DND-41 (cell line): ENCODE measurements at regions not wholly inside any gene's neighbourhood (a gene's known extent, or its start where the extent isn't known, plus 50 kb on each side); places are given as distances from the start of the nearest gene placed in this dataset.

Experiments used
- ATAC-seq: fragments of 200-7000 bp; cut with Tn5 transposase; 3 replicates; pipeline ENCODE4 v1.9.1; 2021; ENCODE audit warnings: low read depth; ENCODE audit not compliant: insufficient read depth
- DNase-seq: peaks from one replicate; pipeline ENCODE4 v3.0.0-alpha.2; 2020
- H2AFZ ChIP-seq: 2 replicates; pipeline ENCODE4 v1.6.0; 2012; ENCODE audit warnings: low read depth, low read length
- H3K27ac ChIP-seq: 2 replicates; pipeline ENCODE4 v1.5.1; 2012; ENCODE audit warnings: low read length, inconsistent platforms
- H3K27me3 ChIP-seq: fragments of 200-600 bp; sonication (generic); 2 replicates; pipeline ENCODE4 v1.6.0; 2012; ENCODE audit warnings: low read length, mild to moderate bottlenecking, inconsistent platforms; ENCODE audit not compliant: insufficient read depth, poor library complexity
- H3K36me3 ChIP-seq: 2 replicates; pipeline ENCODE4 v1.5.1; 2012; ENCODE audit warnings: low read length, inconsistent platforms; ENCODE audit not compliant: insufficient read depth
- H3K4me1 ChIP-seq: 2 replicates; pipeline ENCODE4 v1.5.1; 2012; ENCODE audit warnings: mild to moderate bottlenecking, low read length; ENCODE audit not compliant: insufficient read depth
- H3K4me2 ChIP-seq: 2 replicates; pipeline ENCODE4 v1.6.0; 2012; ENCODE audit warnings: mild to moderate bottlenecking, moderate library complexity, low read length, inconsistent platforms; ENCODE audit not compliant: insufficient read depth
- H3K4me3 ChIP-seq, 2 experiments: fragments of 200-600 bp in 1 of 2; shearing (Covaris generic) in 1 of 2; 2 replicates each; pipeline ENCODE4 v1.5.1; 2012 to 2016; ENCODE audit warnings: inconsistent platforms in 2 of 2, low read length in 2 of 2, mild to moderate bottlenecking in 2 of 2, low read depth in 1 of 2, moderate library complexity in 1 of 2
- H3K79me2 ChIP-seq: 2 replicates; pipeline ENCODE4 v1.6.0; 2012; ENCODE audit warnings: low read length, inconsistent platforms; ENCODE audit not compliant: insufficient read depth
- H3K9ac ChIP-seq: 2 replicates; pipeline ENCODE4 v1.6.0; 2012; ENCODE audit warnings: low read depth, mild to moderate bottlenecking, inconsistent platforms, low read length, moderate library complexity
- H3K9me3 ChIP-seq: 2 replicates; pipeline ENCODE4 v1.5.1; 2012; ENCODE audit warnings: low read length, moderate library complexity, mild to moderate bottlenecking, inconsistent platforms; ENCODE audit not compliant: insufficient read depth, severe bottlenecking
- H4K20me1 ChIP-seq: 2 replicates; pipeline ENCODE4 v1.6.0; 2012; ENCODE audit warnings: low read length; ENCODE audit not compliant: insufficient read depth
- CTCF ChIP-seq: IDR thresholded peaks from 2 replicates; pipeline ENCODE4 v1.5.1; 2012; ENCODE audit warnings: borderline replicate concordance, low read length, moderate library complexity, mild to moderate bottlenecking; ENCODE audit not compliant: poor library complexity, severe bottlenecking; ENCODE audit errors: extremely low read depth
- EZH2 ChIP-seq: IDR thresholded peaks from 3 replicates; pipeline ENCODE4 v1.6.1; 2012; ENCODE audit warnings: borderline replicate concordance, low read depth, mild to moderate bottlenecking, moderate library complexity, low read length, inconsistent platforms; ENCODE audit not compliant: severe bottlenecking

DNA sequence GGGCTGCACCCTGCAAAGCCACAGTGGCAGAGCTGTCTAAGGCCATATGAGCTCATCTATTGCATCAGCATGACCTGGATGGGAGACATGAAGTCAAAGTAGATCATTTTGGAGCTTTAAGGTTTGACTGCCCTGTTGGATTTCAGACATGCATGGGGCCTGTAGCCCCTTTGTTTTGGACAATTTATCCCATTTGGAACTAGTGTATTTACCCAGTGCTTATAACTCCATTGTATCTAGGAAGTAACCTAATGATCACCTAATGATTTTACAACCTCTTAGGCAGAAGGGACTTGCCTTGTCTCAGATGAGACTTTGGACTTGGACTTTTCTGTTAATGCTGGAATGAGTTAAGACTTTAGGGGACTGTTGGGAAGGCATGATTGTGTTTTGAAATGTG, 575.4 kb downstream of the EPM2A start:
- no peaks in the 10 kb centered on the region for H3K36me3 ChIP-seq
- H4K20me1 ChIP-seq: no peaks in the 10 kb centered on the region
- no peak overlapping the region for H3K9ac ChIP-seq
- no peaks in the 10 kb centered on the region for H3K4me1 ChIP-seq
- DNase-seq (no peak), ATAC-seq (no peak)
- no peak overlapping the region for H3K4me3 ChIP-seq
- H3K9me3 ChIP-seq: peaks cover 8% of the 10 kb centered on the region
- H3K79me2 ChIP-seq: no peaks in the 10 kb centered on the region
- no peaks in the 10 kb centered on the region for H3K27me3 ChIP-seq
- TF ChIP-seq EZH2: no peak
- no peak for TF ChIP-seq CTCF
- no peak overlapping the region for H3K4me2 ChIP-seq
- H3K27ac ChIP-seq: no peak overlapping the region
- H2AFZ ChIP-seq: no peak overlapping the region

GRCh38 chr6:145161501-145161900, 573.8 kb downstream of the EPM2A start:
- Histone ChIP-seq H2AFZ (no peak overlapping the region), H3K4me3 (no peak overlapping the region), H3K27me3 (no peaks in the 10 kb centered on the region), H3K4me2 (no peak overlapping the region), H3K9me3 (peaks cover 8% of the 10 kb centered on the region), H3K9ac (no peak overlapping the region), H3K4me1 (no peaks in the 10 kb centered on the region), H3K27ac (no peak overlapping the region), H3K36me3 (no peaks in the 10 kb centered on the region), H3K79me2 (no peaks in the 10 kb centered on the region), H4K20me1 (no peaks in the 10 kb centered on the region)
- TF ChIP-seq CTCF (no peak), EZH2 (no peak)
- DNase-seq (no peak), ATAC-seq (no peak)

DNA sequence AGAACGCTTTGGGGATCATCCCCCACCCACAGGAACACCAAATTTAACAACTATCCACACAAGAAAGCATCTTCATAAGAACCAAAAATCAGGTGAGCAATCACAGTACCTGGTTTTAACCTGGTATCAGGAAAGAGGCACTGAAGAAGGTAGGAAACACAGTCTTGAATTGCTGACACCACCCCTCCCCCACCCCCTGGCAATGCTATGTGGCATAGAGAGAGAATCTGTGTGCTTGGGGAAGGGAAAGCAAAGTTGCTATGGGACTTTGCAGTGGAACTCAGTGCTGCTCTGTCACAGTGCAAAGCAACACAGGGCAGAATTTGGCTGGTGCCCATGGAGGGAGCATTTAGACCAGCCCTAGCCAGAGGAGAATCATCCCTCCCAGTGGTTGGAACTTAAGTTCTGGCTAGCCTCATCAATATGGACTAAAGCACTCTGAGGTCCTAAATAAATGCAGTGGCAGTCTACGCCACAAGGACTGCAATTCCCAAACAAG, 565.5 kb downstream of the EPM2A start:
- Histone ChIP-seq H3K27me3 (no peaks in the 10 kb centered on the region), H3K4me3 (no peak overlapping the region), H3K9me3 (no peaks in the 10 kb centered on the region), H3K4me2 (no peak overlapping the region), H3K9ac (no peak overlapping the region), H2AFZ (no peak overlapping the region), H4K20me1 (no peaks in the 10 kb centered on the region), H3K79me2 (no peaks in the 10 kb centered on the region), H3K4me1 (no peaks in the 10 kb centered on the region), H3K36me3 (no peaks in the 10 kb centered on the region), H3K27ac (no peak overlapping the region)
- no peak for ATAC-seq
- TF ChIP-seq EZH2 (no peak), CTCF (no peak)
- no peak for DNase-seq

DNA sequence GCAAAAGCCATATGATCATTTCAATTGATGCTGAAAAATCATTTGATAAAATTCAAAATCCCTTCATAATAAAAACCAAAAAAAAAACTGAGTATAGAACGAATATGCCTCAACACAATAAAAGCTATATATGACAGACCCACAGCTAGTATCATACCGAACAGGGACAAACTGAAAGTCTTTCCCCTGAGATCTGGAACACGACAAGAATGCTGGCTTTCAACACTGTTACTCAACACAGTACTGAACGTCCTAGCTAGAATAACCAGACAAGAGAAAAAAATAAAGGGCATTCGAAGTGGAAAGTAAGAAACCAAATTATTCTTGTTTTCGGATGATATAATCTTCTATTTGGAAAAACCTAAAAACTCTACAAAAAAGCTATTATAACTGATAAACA, 559.9 kb downstream of the EPM2A start:
- TF ChIP-seq CTCF (no peak), EZH2 (no peak)
- no peaks in the 10 kb centered on the region for H3K79me2 ChIP-seq
- H3K36me3 ChIP-seq: no peaks in the 10 kb centered on the region
- DNase-seq (no peak), ATAC-seq (no peak)
- H3K4me3 ChIP-seq: no peak overlapping the region
- H2AFZ ChIP-seq: no peak overlapping the region
- no peak overlapping the region for H3K9ac ChIP-seq
- H3K4me2 ChIP-seq: no peak overlapping the region
- H3K27ac ChIP-seq: no peak overlapping the region
- no peaks in the 10 kb centered on the region for H4K20me1 ChIP-seq
- no peaks in the 10 kb centered on the region for H3K27me3 ChIP-seq
- H3K4me1 ChIP-seq: no peaks in the 10 kb centered on the region
- H3K9me3 ChIP-seq: no peaks in the 10 kb centered on the region
